GM12872 (cell line): ENCODE measurements at regions not wholly inside any gene's neighbourhood (a gene's known extent, or its start where the extent isn't known, plus 50 kb on each side); places are given as distances from the start of the nearest gene placed in this dataset.

Source experiments
- TF ChIP-seq, protein P1 (sequence below): IDR thresholded peaks from 3 replicates; pipeline ENCODE4 v1.5.1; 2011; ENCODE audit warnings: low read depth, mild to moderate bottlenecking, low read length, moderate library complexity; ENCODE audit not compliant: insufficient read depth

DNA sequence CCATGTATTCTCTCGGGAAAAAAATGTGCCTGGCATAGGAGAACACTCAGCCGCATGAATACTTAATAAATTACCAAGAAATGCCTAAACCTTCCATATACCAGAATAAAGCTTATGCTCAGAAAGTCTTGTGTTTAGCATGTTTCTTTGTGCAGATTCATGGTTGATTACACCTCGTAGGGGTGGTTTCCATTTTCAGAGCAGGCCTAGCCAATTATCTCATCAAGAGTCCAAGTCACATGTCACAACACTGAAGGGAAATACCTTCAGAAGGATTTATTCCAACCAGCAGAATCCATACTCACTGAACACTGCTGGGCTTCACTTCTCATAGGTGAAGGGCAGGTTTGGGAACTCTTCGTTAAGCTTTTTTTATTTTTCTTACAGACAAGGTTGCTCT lies 539.7 kb downstream of the PLXDC2 start:
- TF ChIP-seq, protein P1, sequence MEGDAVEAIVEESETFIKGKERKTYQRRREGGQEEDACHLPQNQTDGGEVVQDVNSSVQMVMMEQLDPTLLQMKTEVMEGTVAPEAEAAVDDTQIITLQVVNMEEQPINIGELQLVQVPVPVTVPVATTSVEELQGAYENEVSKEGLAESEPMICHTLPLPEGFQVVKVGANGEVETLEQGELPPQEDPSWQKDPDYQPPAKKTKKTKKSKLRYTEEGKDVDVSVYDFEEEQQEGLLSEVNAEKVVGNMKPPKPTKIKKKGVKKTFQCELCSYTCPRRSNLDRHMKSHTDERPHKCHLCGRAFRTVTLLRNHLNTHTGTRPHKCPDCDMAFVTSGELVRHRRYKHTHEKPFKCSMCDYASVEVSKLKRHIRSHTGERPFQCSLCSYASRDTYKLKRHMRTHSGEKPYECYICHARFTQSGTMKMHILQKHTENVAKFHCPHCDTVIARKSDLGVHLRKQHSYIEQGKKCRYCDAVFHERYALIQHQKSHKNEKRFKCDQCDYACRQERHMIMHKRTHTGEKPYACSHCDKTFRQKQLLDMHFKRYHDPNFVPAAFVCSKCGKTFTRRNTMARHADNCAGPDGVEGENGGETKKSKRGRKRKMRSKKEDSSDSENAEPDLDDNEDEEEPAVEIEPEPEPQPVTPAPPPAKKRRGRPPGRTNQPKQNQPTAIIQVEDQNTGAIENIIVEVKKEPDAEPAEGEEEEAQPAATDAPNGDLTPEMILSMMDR, result no peak

DNA sequence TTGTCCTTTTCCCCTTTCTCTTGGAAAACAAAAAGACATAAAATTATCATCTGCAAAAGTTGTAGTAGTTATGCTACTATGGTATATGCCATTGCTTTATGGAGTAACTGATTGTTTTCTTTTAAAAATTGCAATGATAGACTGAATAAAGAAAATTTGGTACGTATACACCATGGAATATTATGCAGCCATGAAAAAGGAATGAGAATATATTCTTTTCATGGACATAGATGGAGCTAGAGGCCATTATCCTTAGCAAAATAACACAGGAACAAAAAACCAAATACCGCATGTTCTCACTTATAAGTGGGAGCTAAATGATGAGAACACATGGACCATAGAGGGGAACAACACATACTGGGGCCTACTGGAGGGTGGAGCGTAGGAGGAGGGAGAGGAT lies 538.8 kb downstream of the PLXDC2 start:
- TF ChIP-seq, protein P1, result no peak

DNA sequence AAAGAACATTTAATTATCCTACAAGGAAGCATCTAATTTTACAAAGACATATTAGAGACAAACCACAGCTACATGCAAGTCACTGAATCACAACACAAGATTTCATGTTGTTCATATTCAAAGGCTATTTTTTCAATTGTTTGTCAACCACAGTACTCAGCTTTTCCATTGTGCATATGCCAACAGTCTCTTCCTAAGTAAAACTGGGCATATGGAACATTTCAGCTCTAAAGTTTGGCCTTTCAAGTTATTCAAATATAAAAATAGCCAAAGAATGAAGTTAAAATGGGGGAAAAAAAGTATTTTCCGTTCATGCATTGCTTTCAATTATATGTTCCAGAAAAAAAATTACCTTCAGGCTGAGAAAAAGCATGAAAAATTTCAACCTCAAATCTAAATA lies 537.9 kb downstream of the PLXDC2 start:
- TF ChIP-seq, protein P1, result no peak

DNA sequence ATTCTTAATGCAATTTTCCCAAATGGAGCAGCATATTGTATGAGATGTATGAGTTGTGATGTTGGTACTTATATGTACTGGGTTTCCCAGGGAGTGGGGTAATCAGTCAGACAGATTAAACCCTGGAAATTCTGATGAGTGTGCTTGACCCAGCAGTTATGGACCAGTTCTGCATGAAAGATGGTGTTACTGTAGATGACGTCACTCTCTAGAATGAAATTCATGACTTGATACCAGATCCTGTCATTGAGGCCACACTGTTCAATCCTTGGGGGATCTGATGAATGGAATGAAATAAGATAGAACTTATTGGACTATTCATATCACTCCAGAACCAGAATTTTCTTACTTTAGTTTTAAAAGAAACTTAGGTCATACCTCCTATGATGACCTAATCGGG lies 534.3 kb downstream of the PLXDC2 start:
- TF ChIP-seq, protein P1, result no peak

DNA sequence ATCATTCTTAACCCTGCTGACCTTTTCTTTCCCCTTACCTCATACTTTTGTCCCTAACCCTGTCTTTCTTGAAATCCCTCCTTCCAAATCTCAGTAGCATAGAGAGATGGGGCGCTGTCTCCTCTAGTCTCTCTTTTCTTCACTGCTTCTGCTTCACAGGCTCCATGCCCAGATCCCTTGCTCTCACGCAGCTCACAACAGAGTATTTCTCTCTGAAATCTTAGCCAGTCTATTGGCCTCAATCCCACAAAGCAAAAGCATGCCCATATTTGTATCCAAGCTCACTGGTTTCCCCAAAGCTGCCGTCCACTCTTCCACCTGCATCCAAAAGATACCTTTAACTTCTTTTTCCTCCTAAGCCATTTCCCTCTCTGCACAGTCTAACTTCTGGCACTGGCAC lies 526.8 kb downstream of the PLXDC2 start:
- TF ChIP-seq, protein P1, result no peak
